ENCODE measurements at regions not wholly inside any gene's neighbourhood (a gene's known extent, or its start where the extent isn't known, plus 50 kb on each side); places are given as distances from the start of the nearest gene placed in this dataset.

DNA sequence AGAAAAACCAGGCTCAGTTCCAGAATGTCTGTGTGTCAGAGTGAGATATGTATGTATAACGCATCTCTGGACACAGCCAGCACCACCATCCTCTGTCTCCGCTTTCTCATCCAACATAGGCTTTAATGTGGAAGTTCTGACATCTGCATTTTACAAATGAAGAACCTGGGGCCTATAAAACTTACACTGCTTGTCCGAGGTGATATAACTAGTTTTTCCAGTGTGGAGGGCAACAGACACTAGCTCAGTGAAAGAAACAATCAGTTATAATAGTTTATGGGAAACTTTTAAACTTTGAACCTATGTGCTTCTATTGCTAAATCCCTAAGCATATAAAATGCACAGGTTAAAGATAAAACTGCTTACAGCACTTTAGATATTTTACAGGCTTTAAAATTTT is 208.7 kb downstream of the CRPPA start:
- Histone ChIP-seq H3K27me3 (no peaks in the 10 kb centered on the region), H3K4me1 (no peaks in the 10 kb centered on the region), H3K36me3 (no peaks in the 10 kb centered on the region), H3K4me3 (no peak overlapping the region), H3K9me3 (no peaks in the 10 kb centered on the region), H3K27ac (no peak overlapping the region)
- intact Hi-C loops (cut with DNase I; ENCODE audit: low total_unique reads) (no loop called here), in situ Hi-C loops (cut with MboI; ENCODE audit: low sequenced_read_pairs in 4 of 4) (no loop called here)
- ATAC-seq (no peak), DNase-seq (no peak)
- no peak for TF ChIP-seq POLR2A (IDR thresholded peaks at IDR 0.05)
- TF ChIP-seq, protein P1, sequence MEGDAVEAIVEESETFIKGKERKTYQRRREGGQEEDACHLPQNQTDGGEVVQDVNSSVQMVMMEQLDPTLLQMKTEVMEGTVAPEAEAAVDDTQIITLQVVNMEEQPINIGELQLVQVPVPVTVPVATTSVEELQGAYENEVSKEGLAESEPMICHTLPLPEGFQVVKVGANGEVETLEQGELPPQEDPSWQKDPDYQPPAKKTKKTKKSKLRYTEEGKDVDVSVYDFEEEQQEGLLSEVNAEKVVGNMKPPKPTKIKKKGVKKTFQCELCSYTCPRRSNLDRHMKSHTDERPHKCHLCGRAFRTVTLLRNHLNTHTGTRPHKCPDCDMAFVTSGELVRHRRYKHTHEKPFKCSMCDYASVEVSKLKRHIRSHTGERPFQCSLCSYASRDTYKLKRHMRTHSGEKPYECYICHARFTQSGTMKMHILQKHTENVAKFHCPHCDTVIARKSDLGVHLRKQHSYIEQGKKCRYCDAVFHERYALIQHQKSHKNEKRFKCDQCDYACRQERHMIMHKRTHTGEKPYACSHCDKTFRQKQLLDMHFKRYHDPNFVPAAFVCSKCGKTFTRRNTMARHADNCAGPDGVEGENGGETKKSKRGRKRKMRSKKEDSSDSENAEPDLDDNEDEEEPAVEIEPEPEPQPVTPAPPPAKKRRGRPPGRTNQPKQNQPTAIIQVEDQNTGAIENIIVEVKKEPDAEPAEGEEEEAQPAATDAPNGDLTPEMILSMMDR (IDR thresholded peaks at IDR 0.05 in 4 of 5, conservative IDR thresholded peaks at IDR 0.05 in 1 of 5), result no peak

DNA sequence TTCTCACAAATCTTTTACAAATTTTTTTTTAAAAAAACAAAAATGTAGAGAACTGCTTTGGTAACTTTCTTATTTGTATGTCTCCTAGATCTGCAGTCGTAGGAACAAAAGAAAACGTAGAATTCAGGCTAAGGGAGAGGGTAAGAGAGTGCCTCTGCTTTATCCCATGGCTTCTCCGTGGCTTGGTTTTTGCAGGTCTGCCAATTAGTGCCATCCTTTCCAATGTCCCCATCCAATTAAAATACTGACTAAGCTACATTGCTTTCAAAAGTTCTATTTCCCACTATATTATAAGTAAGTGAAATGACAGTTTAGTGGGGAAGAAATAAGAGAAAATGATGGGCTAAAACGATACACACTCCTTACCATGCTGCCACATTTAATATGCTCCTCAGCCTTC is 209.3 kb downstream of the CRPPA start:
- Histone ChIP-seq H3K4me1 (no peaks in the 10 kb centered on the region), H3K27me3 (no peaks in the 10 kb centered on the region), H3K4me3 (no peak overlapping the region), H3K36me3 (no peaks in the 10 kb centered on the region), H3K9me3 (no peaks in the 10 kb centered on the region), H3K27ac (no peak overlapping the region)
- DNase-seq, result no peak
- intact Hi-C loops (cut with DNase I; ENCODE audit: low total_unique reads), result no loop called here
- no peak for TF ChIP-seq POLR2A (IDR thresholded peaks at IDR 0.05)
- TF ChIP-seq, protein P1 (IDR thresholded peaks at IDR 0.05 in 4 of 5, conservative IDR thresholded peaks at IDR 0.05 in 1 of 5), result no peak
- in situ Hi-C loops (cut with MboI; ENCODE audit: low sequenced_read_pairs in 4 of 4), result no loop called here
- no peak for ATAC-seq

DNA sequence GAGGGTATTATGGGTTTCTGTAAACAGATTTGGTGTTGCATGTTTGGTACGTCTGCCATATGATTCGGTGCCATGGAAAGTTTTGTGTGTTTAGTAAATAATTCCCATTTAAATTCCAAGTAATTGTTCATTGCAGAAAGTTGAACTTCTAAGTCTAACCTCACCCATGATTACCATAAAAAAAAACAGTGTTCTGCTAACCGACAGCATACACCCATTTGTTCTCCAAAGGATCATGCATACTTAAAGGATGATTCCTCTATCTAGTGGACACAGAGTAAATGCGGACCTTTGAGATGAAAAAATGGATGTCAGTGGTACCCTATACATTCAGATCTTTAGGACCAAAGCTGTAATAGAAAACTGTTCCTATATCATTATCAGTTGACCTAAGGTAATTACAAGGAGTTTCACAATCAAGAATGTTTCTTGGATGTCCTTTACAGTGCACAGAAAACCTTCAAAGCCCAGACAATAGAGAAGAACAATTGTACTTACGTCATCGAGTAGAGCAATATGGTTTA is 209.9 kb downstream of the CRPPA start:
- DNase-seq (no peak), ATAC-seq (no peak)
- intact Hi-C loops (cut with DNase I; ENCODE audit: low total_unique reads), result no loop called here
- in situ Hi-C loops (cut with MboI; ENCODE audit: low sequenced_read_pairs in 4 of 4), result no loop called here
- no peaks in the 10 kb centered on the region for H3K9me3 ChIP-seq
- no peaks in the 10 kb centered on the region for H3K4me1 ChIP-seq
- H3K27ac ChIP-seq, result no peak overlapping the region
- H3K27me3 ChIP-seq, result no peaks in the 10 kb centered on the region
- H3K4me3 ChIP-seq, result no peak overlapping the region
- TF ChIP-seq POLR2A (IDR thresholded peaks at IDR 0.05), result no peak
- TF ChIP-seq, protein P1 (IDR thresholded peaks at IDR 0.05 in 4 of 5, conservative IDR thresholded peaks at IDR 0.05 in 1 of 5), result no peak
- no peaks in the 10 kb centered on the region for H3K36me3 ChIP-seq

DNA sequence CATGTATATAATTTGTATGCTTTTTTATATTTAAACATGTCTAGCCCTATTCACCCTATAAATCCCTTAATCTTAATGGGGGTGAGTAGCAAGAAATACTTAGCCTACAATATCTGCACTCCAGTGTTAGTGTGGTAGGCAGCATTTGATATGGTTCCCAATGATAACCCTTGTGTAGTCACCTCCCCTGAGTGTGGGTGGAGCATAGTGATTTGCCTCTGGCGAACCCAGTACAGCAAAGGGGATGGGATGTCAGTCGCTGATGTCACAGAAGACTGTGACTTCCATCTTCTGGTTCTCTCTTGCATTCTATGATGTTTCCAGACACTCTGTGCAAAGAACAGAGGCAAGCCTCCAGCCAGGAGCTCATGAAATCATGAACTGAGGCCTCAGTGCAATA is 211.2 kb downstream of the CRPPA start:
- DNase-seq (no peak), ATAC-seq (no peak)
- in situ Hi-C loops (cut with MboI; ENCODE audit: low sequenced_read_pairs in 4 of 4), result no loop called here
- TF ChIP-seq, protein P1 (IDR thresholded peaks at IDR 0.05 in 4 of 5, conservative IDR thresholded peaks at IDR 0.05 in 1 of 5), result no peak
- no peak for TF ChIP-seq POLR2A (IDR thresholded peaks at IDR 0.05)
- intact Hi-C loops (cut with DNase I; ENCODE audit: low total_unique reads), result no loop called here
- no peaks in the 10 kb centered on the region for H3K9me3 ChIP-seq
- H3K4me3 ChIP-seq, result no peak overlapping the region
- H3K4me1 ChIP-seq, result no peaks in the 10 kb centered on the region
- no peaks in the 10 kb centered on the region for H3K27me3 ChIP-seq
- H3K27ac ChIP-seq, result no peak overlapping the region
- no peaks in the 10 kb centered on the region for H3K36me3 ChIP-seq

DNA sequence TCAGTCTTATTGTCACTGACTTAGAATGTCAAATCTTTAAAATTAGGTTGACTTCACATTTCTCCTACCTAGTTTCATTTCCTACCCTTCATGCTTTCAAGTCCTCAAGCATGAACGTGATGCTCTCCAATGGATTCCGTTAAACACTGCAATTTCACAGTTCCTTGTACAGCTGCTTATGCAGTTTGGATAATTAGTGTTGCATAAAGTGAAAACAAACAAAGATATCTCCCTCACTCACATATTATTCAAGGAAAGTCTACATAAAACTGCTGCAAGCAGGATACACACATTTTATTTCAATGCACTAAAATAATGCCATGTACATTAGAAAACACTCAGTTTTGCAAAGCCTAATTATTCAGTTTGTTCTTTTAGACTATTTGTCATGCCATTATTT is 214.0 kb downstream of the CRPPA start:
- TF ChIP-seq, protein P1 (IDR thresholded peaks at IDR 0.05 in 4 of 5, conservative IDR thresholded peaks at IDR 0.05 in 1 of 5), result no peak
- TF ChIP-seq POLR2A (IDR thresholded peaks at IDR 0.05), result no peak
- Histone ChIP-seq H3K9me3 (no peaks in the 10 kb centered on the region), H3K27ac (no peak overlapping the region), H3K4me3 (no peak overlapping the region), H3K27me3 (no peaks in the 10 kb centered on the region), H3K4me1 (no peaks in the 10 kb centered on the region), H3K36me3 (no peaks in the 10 kb centered on the region)
- ATAC-seq (no peak), DNase-seq (no peak)
- intact Hi-C loops (cut with DNase I; ENCODE audit: low total_unique reads) (no loop called here), in situ Hi-C loops (cut with MboI; ENCODE audit: low sequenced_read_pairs in 4 of 4) (no loop called here)
